Vagina (tissue), 2 donors: ENCODE measurements at regions not wholly inside any gene's neighbourhood (a gene's known extent, or its start where the extent isn't known, plus 50 kb on each side); places are given as distances from the start of the nearest gene placed in this dataset.

ENCODE experiments used
- CTCF ChIP-seq, 3 experiments: fragments of 450-650 bp in 2 of 3; fragments of 200-600 bp in 1 of 3; sonication (generic) in 1 of 3; IDR thresholded peaks; one replicate each; pipeline ENCODE4 v1.5.1; 2017 to 2019; ENCODE audit warnings: antibody characterized with exemption in 3 of 3, mild to moderate bottlenecking in 2 of 3, moderate library complexity in 2 of 3
- POLR2AphosphoS5 ChIP-seq, 2 donors: sonication (generic); formaldehyde crosslinking; IDR thresholded peaks; one replicate each; pipeline ENCODE4 v1.9.0; 2017; ENCODE audit warnings: antibody characterized with exemption in 2 of 2, mild to moderate bottlenecking in 2 of 2, low read depth in 1 of 2; ENCODE audit not compliant: insufficient read depth in 1 of 2

- TF ChIP-seq CTCF (IDR thresholded peaks at IDR 0.05) (no peak), POLR2AphosphoS5 (IDR thresholded peaks at IDR 0.05; ENCODE audit: insufficient read depth in 1 of 2, low read depth in 1 of 2) (no peak)
Measured at GRCh38 chr15:97077975-97078374, 747.5 kb downstream of the NR2F2 start.
